SK-N-SH (cell line): ENCODE measurements at regions not wholly inside any gene's neighbourhood (a gene's known extent, or its start where the extent isn't known, plus 50 kb on each side); places are given as distances from the start of the nearest gene placed in this dataset.

Source experiments
- CTCF ChIA-PET: fragments of 300-600, 350-600 bp; formaldehyde crosslinking; extraction: SDS; loops from one replicate; lab custom pipeline; 2021; lab: Yijun Ruan, JAX
- POLR2A ChIA-PET: fragments of 350-600 bp; sonication (Branson Sonifier 250); formaldehyde crosslinking; extraction: SDS; loops from one replicate; lab custom pipeline; 2020; ENCODE audit warnings: antibody characterized with exemption, inconsistent platforms; lab: Yijun Ruan, JAX
- DNase-seq: peaks from one replicate; pipeline ENCODE4 v3.0.0; 2012
- H2AFZ ChIP-seq: fragments of 200-600 bp; sonication (generic); 2 replicates; pipeline ENCODE4 v1.8.1; 2016; ENCODE audit warnings: antibody characterized with exemption, mild to moderate bottlenecking, low read depth
- H3F3A ChIP-seq: fragments of 200-600 bp; sonication (generic); replicated peaks from 2 replicates; pipeline ENCODE3; 2016; ENCODE audit warnings: antibody characterized with exemption, mild to moderate bottlenecking; ENCODE audit not compliant: insufficient read depth
- H3K27ac ChIP-seq, 2 experiments: fragments of 200-500 bp in 1 of 2; fragments of 200-600 bp in 1 of 2; sonication (Bioruptor generic) in 1 of 2; sonication (generic), shearing (Covaris generic) in 1 of 2; 2 replicates each; pipeline versions ENCODE4 v1.5.1 to v1.6.1; 2014 to 2016; ENCODE audit warnings: low read depth in 2 of 2, inconsistent platforms in 1 of 2, low read length in 1 of 2, mild to moderate bottlenecking in 1 of 2, mixed read lengths in 1 of 2
- H3K27me3 ChIP-seq: fragments of 200-600 bp; sonication (generic), shearing (Covaris generic); 2 replicates; pipeline ENCODE4 v1.6.1; 2016; ENCODE audit warnings: mixed run types; ENCODE audit not compliant: insufficient read depth
- H3K36me3 ChIP-seq, 2 experiments: fragments of 200-500 bp in 1 of 2; fragments of 200-600 bp in 1 of 2; sonication (Bioruptor generic) in 1 of 2; sonication (generic) in 1 of 2; replicated peaks in 1 of 2; 2 replicates each; pipeline versions ENCODE3 to v1.5.1; 2014 to 2016; ENCODE audit warnings: low read length in 1 of 2, mild to moderate bottlenecking in 1 of 2; ENCODE audit not compliant: insufficient read depth in 2 of 2, control insufficient read depth in 1 of 2
- H3K4me1 ChIP-seq, 2 experiments: fragments of 200-500 bp in 1 of 2; fragments of 200-600 bp in 1 of 2; sonication (Bioruptor generic) in 1 of 2; sonication (generic), shearing (Covaris generic) in 1 of 2; 2 replicates each; pipeline versions ENCODE4 v1.5.1 to v1.6.1; 2014 to 2016; ENCODE audit warnings: low read depth in 1 of 2, low read length in 1 of 2, mixed run types in 1 of 2; ENCODE audit not compliant: insufficient read depth in 2 of 2, control insufficient read depth in 1 of 2
- H3K4me2 ChIP-seq: fragments of 200-600 bp; sonication (generic), shearing (Covaris generic); 2 replicates; pipeline ENCODE4 v1.6.1; 2017; ENCODE audit warnings: mixed run types
- H3K4me3 ChIP-seq, 2 experiments: fragments of 200-500 bp in 1 of 2; fragments of 200-600 bp in 1 of 2; sonication (Bioruptor generic) in 1 of 2; sonication (generic), shearing (Covaris generic) in 1 of 2; 2 replicates each; pipeline versions ENCODE4 v1.5.1 to v1.8.1; 2014 to 2016; ENCODE audit warnings: low read depth in 2 of 2, inconsistent platforms in 1 of 2, low read length in 1 of 2, mild to moderate bottlenecking in 1 of 2, mixed read lengths in 1 of 2, moderate library complexity in 1 of 2
- H3K79me2 ChIP-seq: fragments of 200-600 bp; sonication (generic); 2 replicates; pipeline ENCODE4 v1.8.1; 2017; ENCODE audit warnings: mild to moderate bottlenecking; ENCODE audit not compliant: insufficient read depth
- H3K9ac ChIP-seq: fragments of 200-600 bp; sonication (generic); 2 replicates; pipeline ENCODE4 v1.6.1; 2017; ENCODE audit warnings: mixed run types
- H3K9me2 ChIP-seq: fragments of 200-600 bp; sonication (generic); 2 replicates; pipeline ENCODE4 v1.6.1; 2017; ENCODE audit warnings: mixed run types
- H3K9me3 ChIP-seq: fragments of 200-600 bp; sonication (generic); 2 replicates; pipeline ENCODE4 v1.6.1; 2017; ENCODE audit warnings: mixed run types, mild to moderate bottlenecking, moderate library complexity
- H4K20me1 ChIP-seq: fragments of 200-600 bp; sonication (generic); 2 replicates; pipeline ENCODE4 v1.6.1; 2017; ENCODE audit warnings: mild to moderate bottlenecking, mixed run types; ENCODE audit not compliant: insufficient read depth
- ELF1 ChIP-seq: IDR thresholded peaks from 2 replicates; pipeline ENCODE4 v1.4.0; 2012
- EP300 ChIP-seq, 2 experiments: IDR thresholded peaks; 2 replicates each; pipeline versions ENCODE4 v1.4.0 to v1.6.1; 2012; ENCODE audit warnings: borderline replicate concordance in 1 of 2, low read depth in 1 of 2, low read length in 1 of 2
- FOXJ3 ChIP-seq: sonication (generic); formaldehyde crosslinking; IDR thresholded peaks from 2 replicates; pipeline ENCODE4 v1.5.1; 2020; ENCODE audit warnings: mild to moderate bottlenecking, missing genetic modification reagents
- FOXM1 ChIP-seq: IDR thresholded peaks from 2 replicates; pipeline ENCODE4 v1.4.0; 2012; ENCODE audit warnings: low read depth, mild to moderate bottlenecking
- GABPA ChIP-seq: IDR thresholded peaks from 2 replicates; pipeline ENCODE4 v1.4.0; 2012; ENCODE audit warnings: low read depth, mild to moderate bottlenecking
- JUND ChIP-seq: IDR thresholded peaks from 2 replicates; pipeline ENCODE4 v1.4.0; 2012
- MEF2A ChIP-seq: IDR thresholded peaks from 2 replicates; pipeline ENCODE4 v1.4.0; 2012; ENCODE audit warnings: low read depth, borderline replicate concordance
- MXI1 ChIP-seq: IDR thresholded peaks from 2 replicates; pipeline ENCODE4 v1.6.1; 2012; ENCODE audit warnings: mild to moderate bottlenecking, low read depth, low read length, improper control_type of control experiment
- NFIC ChIP-seq: IDR thresholded peaks from 2 replicates; pipeline ENCODE4 v1.4.0; 2012; ENCODE audit warnings: borderline replicate concordance
- POLR2AphosphoS5 ChIP-seq: IDR thresholded peaks from 2 replicates; pipeline ENCODE4 v1.6.1; 2012; ENCODE audit warnings: low read depth, low read length
- RAD21 ChIP-seq: IDR thresholded peaks from 2 replicates; pipeline ENCODE4 v1.6.1; 2012; ENCODE audit warnings: mild to moderate bottlenecking, low read length
- RCOR1 ChIP-seq: fragments of 150-350 bp; IDR thresholded peaks from 2 replicates; pipeline ENCODE4 v1.6.1; 2017; ENCODE audit warnings: antibody characterized with exemption, low read length
- RFX5 ChIP-seq: IDR thresholded peaks from 2 replicates; pipeline ENCODE4 v1.6.1; 2012; ENCODE audit warnings: mild to moderate bottlenecking, improper control_type of control experiment, low read length
- SIN3A ChIP-seq: IDR thresholded peaks from 2 replicates; pipeline ENCODE4 v1.6.1; 2012; ENCODE audit warnings: low read depth, mild to moderate bottlenecking, low read length, moderate library complexity, borderline replicate concordance
- SMC3 ChIP-seq: IDR thresholded peaks from 2 replicates; pipeline ENCODE4 v1.6.1; 2012; ENCODE audit warnings: low read depth, low read length, improper control_type of control experiment
- TAF1 ChIP-seq: IDR thresholded peaks from 2 replicates; pipeline ENCODE4 v1.6.1; 2012; ENCODE audit warnings: low read depth, mild to moderate bottlenecking, low read length, moderate library complexity, borderline replicate concordance
- TEAD4 ChIP-seq: IDR thresholded peaks from 2 replicates; pipeline ENCODE4 v1.4.0; 2012; ENCODE audit warnings: mild to moderate bottlenecking, borderline replicate concordance; ENCODE audit not compliant: insufficient read depth
- YY1 ChIP-seq: IDR thresholded peaks from 2 replicates; pipeline ENCODE4 v1.4.0; 2012; ENCODE audit warnings: low read depth, mild to moderate bottlenecking
- WGBS: methylation state at CpG from one replicate; pipeline ENCODE4 v1.1.6; 2017; ENCODE audit warnings: low lambda C conversion rate; 5-methylcytosine and 5-hydroxymethylcytosine counted together
- TF ChIP-seq, protein P1 (sequence below): IDR thresholded peaks from 2 replicates; pipeline ENCODE4 v1.4.0; 2012; ENCODE audit warnings: low read depth, borderline replicate concordance

DNA sequence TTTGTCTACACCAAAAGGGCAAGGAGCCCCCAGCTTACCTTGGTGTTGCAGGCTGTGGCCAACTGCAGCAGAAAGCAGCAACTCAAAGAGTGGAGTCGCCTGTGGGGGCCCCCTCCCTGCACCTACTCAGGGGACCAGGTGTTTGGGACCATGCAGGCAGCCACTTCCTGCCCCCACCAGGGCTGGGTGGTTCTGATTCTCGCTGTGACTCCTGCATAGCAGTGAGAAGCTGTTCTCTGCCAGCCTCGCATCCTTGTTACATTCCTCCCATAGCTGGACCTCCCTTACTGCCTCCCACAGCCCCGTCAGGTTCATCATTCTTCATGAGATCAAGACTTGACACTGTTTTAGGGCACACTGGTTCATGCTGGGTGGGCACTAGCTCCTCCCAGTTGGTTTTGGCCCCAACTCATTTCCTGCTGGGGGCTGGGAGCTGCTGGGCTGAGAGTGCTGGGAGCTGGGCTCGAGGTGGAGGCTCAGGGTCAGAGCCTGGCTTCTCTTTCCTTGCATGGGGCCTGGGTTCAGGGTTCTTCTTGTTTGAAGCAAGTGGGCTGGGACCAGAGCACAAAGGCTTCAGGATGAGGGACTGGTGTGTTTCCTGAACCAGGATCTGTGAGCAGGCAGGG, 146.9 kb upstream of the C1orf174 start:
- H3K27me3 ChIP-seq = no peaks in the 10 kb centered on the region
- no peaks in the 10 kb centered on the region for H3K4me1 ChIP-seq
- 0% methylated on average over 2 of the region's 5 CpGs for WGBS
- no peaks in the 10 kb centered on the region for H3F3A ChIP-seq
- H3K79me2 ChIP-seq = no peaks in the 10 kb centered on the region
- no peaks in the 10 kb centered on the region for H3K9me2 ChIP-seq
- H3K9ac ChIP-seq = no peak overlapping the region
- H3K27ac ChIP-seq = no peak overlapping the region
- CTCF ChIA-PET = no interaction called here
- H3K36me3 ChIP-seq = no peaks in the 10 kb centered on the region
- no peak for TF ChIP-seq SIN3A
- TF ChIP-seq MEF2A = no peak
- no peak for TF ChIP-seq POLR2AphosphoS5
- TF ChIP-seq, protein P1, sequence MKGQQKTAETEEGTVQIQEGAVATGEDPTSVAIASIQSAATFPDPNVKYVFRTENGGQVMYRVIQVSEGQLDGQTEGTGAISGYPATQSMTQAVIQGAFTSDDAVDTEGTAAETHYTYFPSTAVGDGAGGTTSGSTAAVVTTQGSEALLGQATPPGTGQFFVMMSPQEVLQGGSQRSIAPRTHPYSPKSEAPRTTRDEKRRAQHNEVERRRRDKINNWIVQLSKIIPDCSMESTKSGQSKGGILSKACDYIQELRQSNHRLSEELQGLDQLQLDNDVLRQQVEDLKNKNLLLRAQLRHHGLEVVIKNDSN = no peak
- no peak overlapping the region for H2AFZ ChIP-seq
- H4K20me1 ChIP-seq = no peaks in the 10 kb centered on the region
- H3K4me2 ChIP-seq = no peak overlapping the region
- DNase-seq = no peak
- H3K4me3 ChIP-seq = no peak overlapping the region
- POLR2A ChIA-PET = no interaction called here
- no peaks in the 10 kb centered on the region for H3K9me3 ChIP-seq

DNA sequence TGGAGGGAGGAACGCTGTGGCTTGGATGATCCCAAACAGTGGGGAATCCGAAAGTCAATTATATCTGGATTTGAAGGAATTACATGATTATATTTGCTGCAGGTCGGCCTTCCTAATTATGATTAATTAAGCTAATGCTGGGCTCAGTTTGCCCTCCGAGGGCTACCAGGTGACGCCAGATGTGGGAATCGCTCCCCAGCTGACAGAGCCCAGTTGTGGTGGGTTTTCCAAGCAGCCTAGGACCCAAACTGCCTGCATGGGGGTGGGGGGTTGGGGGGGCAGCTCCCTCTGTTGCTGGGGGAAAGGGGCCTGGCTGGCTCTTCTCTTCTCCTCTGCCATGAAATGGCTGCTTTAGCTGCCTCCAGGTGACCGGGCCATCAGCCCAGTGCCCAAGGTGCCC, 147.6 kb upstream of the C1orf174 start:
- no peaks in the 10 kb centered on the region for H4K20me1 ChIP-seq
- H3K27me3 ChIP-seq = no peaks in the 10 kb centered on the region
- H2AFZ ChIP-seq = no peak overlapping the region
- no peaks in the 10 kb centered on the region for H3F3A ChIP-seq
- no peak overlapping the region for H3K9ac ChIP-seq
- H3K79me2 ChIP-seq = no peaks in the 10 kb centered on the region
- H3K27ac ChIP-seq = no peak overlapping the region
- CTCF ChIA-PET = interaction anchor here (1.0 kb wide), 1 partner anchor 136 kb away, joined by 3 read pairs; no protein-coding TSS in a partner anchor
- H3K9me3 ChIP-seq = no peaks in the 10 kb centered on the region
- DNase-seq = no peak
- TF ChIP-seq GABPA = no peak
- TF ChIP-seq TEAD4 = no peak
- no peak for TF ChIP-seq POLR2AphosphoS5
- no peak for TF ChIP-seq YY1
- no peak for TF ChIP-seq SMC3
- no peak for TF ChIP-seq TAF1
- no peak for TF ChIP-seq FOXM1
- TF ChIP-seq MXI1 = no peak
- no peak for TF ChIP-seq ELF1
- TF ChIP-seq RFX5 = no peak
- TF ChIP-seq NFIC = no peak
- no peak for TF ChIP-seq SIN3A
- no peak for TF ChIP-seq RCOR1
- no peak for TF ChIP-seq FOXJ3
- TF ChIP-seq JUND = no peak
- no peak for TF ChIP-seq EP300 (IDR thresholded peaks at IDR 0.05; ENCODE audit: borderline replicate concordance in 1 of 2, low read depth in 1 of 2, low read length in 1 of 2)
- TF ChIP-seq RAD21 = no peak
- H3K4me1 ChIP-seq = no peaks in the 10 kb centered on the region
- H3K36me3 ChIP-seq = no peaks in the 10 kb centered on the region
- H3K4me2 ChIP-seq = no peak overlapping the region
- POLR2A ChIA-PET = interaction anchor here (0.7 kb wide), 1 partner anchor 637 kb away, joined by 3 read pairs; no protein-coding TSS in a partner anchor
- no peak overlapping the region for H3K4me3 ChIP-seq
- WGBS = 24% methylated on average over 6 of the region's 7 CpGs
- no peaks in the 10 kb centered on the region for H3K9me2 ChIP-seq
